K562 (cell line): ENCODE measurements at regions not wholly inside any gene's neighbourhood (a gene's known extent, or its start where the extent isn't known, plus 50 kb on each side); places are given as distances from the start of the nearest gene placed in this dataset.

Source experiments
- ERF ChIP-seq: fragments of 450-650 bp; formaldehyde crosslinking; IDR thresholded peaks from 2 replicates; pipeline ENCODE4 v1.4.0; 2020; ENCODE audit warnings: mild to moderate bottlenecking, mixed read lengths
- GABPB1 ChIP-seq: sonication (generic); formaldehyde crosslinking; IDR thresholded peaks from 2 replicates; pipeline ENCODE4 v1.8.0; 2022; ENCODE audit warnings: mild to moderate bottlenecking, missing genetic modification reagents
- MAFK ChIP-seq: IDR thresholded peaks from 2 replicates; pipeline ENCODE4 v1.6.1; 2011; ENCODE audit warnings: low read length, improper control_type of control experiment
- MEF2D ChIP-seq: conservative IDR thresholded peaks from 2 replicates; pipeline ENCODE4 v1.6.1; 2016; ENCODE audit warnings: low read depth, missing genetic modification characterization, missing compliant biosample characterization
- PHTF2 ChIP-seq: fragments of 250-450 bp; sonication (Bioruptor Pico); IDR thresholded peaks from 2 replicates; pipeline ENCODE4 v1.5.0; 2021; ENCODE audit warnings: mild to moderate bottlenecking
- RB1 ChIP-seq: fragments of 450-650 bp; IDR thresholded peaks from 2 replicates; pipeline ENCODE4 v1.6.1; 2017; ENCODE audit warnings: low read depth, mild to moderate bottlenecking
- SMARCA4 ChIP-seq: fragments of 450-650 bp; IDR thresholded peaks from 2 replicates; pipeline ENCODE4 v1.6.1; 2016
- TF ChIP-seq, protein P1 (sequence below): sonication (generic); formaldehyde crosslinking; IDR thresholded peaks from 2 replicates; pipeline ENCODE4 v1.8.0; 2022; ENCODE audit warnings: missing genetic modification reagents, mild to moderate bottlenecking, borderline replicate concordance
- TF ChIP-seq, protein P2 (sequence below), 3 experiments: IDR thresholded peaks in 2 of 3; conservative IDR thresholded peaks in 1 of 3; 2 replicates each; pipeline ENCODE4 v1.5.1; 2011 to 2012; ENCODE audit warnings: low read length in 3 of 3, mild to moderate bottlenecking in 3 of 3, control low read depth in 2 of 3, improper control_type of control experiment in 1 of 3, inconsistent platforms in 1 of 3, low read depth in 1 of 3, mixed read lengths in 1 of 3, moderate library complexity in 1 of 3; ENCODE audit not compliant: insufficient read depth in 2 of 3
- TF ChIP-seq, protein P3 (sequence below): sonication (generic); formaldehyde crosslinking; IDR thresholded peaks from 2 replicates; pipeline ENCODE4 v1.8.0; 2022; ENCODE audit warnings: mild to moderate bottlenecking, low read depth, missing genetic modification reagents

DNA sequence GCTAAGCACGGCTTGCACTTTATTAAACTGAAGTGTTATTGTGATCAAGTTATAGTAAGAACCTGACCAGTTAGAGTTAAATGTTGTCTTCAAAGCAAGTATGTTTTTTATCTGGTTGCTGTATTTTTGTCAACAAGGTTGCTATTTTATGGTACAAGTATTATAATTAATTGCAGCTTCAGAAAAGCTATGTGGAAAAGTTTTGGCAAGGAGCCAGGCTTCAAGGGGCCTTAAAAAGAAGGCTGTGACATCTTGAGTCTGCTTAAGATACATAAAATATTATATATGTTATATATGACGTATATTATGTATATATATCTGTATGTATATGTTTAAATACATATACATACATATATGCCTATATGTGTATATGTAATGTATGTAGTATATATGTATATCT is 1461.2 kb upstream of the CDH8 start:
- TF ChIP-seq SMARCA4 (no peak), MAFK (no peak), ERF (no peak), MEF2D (no peak), GABPB1 (CRISPR knock-in tag) (no peak), PHTF2 (CRISPR knock-in tag) (no peak), RB1 (no peak)
- TF ChIP-seq, protein P1, sequence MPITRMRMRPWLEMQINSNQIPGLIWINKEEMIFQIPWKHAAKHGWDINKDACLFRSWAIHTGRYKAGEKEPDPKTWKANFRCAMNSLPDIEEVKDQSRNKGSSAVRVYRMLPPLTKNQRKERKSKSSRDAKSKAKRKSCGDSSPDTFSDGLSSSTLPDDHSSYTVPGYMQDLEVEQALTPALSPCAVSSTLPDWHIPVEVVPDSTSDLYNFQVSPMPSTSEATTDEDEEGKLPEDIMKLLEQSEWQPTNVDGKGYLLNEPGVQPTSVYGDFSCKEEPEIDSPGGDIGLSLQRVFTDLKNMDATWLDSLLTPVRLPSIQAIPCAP (CRISPR knock-in tag), result no peak
- TF ChIP-seq, protein P2, sequence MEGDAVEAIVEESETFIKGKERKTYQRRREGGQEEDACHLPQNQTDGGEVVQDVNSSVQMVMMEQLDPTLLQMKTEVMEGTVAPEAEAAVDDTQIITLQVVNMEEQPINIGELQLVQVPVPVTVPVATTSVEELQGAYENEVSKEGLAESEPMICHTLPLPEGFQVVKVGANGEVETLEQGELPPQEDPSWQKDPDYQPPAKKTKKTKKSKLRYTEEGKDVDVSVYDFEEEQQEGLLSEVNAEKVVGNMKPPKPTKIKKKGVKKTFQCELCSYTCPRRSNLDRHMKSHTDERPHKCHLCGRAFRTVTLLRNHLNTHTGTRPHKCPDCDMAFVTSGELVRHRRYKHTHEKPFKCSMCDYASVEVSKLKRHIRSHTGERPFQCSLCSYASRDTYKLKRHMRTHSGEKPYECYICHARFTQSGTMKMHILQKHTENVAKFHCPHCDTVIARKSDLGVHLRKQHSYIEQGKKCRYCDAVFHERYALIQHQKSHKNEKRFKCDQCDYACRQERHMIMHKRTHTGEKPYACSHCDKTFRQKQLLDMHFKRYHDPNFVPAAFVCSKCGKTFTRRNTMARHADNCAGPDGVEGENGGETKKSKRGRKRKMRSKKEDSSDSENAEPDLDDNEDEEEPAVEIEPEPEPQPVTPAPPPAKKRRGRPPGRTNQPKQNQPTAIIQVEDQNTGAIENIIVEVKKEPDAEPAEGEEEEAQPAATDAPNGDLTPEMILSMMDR (IDR thresholded peaks at IDR 0.05 in 2 of 3, conservative IDR thresholded peaks at IDR 0.05 in 1 of 3; ENCODE audit: insufficient read depth in 2 of 3, low read depth in 1 of 3, low read length in 3 of 3), result no peak
- TF ChIP-seq, protein P3, sequence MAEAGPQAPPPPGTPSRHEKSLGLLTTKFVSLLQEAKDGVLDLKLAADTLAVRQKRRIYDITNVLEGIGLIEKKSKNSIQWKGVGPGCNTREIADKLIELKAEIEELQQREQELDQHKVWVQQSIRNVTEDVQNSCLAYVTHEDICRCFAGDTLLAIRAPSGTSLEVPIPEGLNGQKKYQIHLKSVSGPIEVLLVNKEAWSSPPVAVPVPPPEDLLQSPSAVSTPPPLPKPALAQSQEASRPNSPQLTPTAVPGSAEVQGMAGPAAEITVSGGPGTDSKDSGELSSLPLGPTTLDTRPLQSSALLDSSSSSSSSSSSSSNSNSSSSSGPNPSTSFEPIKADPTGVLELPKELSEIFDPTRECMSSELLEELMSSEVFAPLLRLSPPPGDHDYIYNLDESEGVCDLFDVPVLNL (CRISPR knock-in tag), result no peak
